HT1080 (cell line): ENCODE measurements at regions not wholly inside any gene's neighbourhood (a gene's known extent, or its start where the extent isn't known, plus 50 kb on each side); places are given as distances from the start of the nearest gene placed in this dataset.

Source experiments
- DNase-seq: peaks from one replicate; pipeline ENCODE4 v3.0.0-alpha.2; 2015; ENCODE audit warnings: low read depth

DNA sequence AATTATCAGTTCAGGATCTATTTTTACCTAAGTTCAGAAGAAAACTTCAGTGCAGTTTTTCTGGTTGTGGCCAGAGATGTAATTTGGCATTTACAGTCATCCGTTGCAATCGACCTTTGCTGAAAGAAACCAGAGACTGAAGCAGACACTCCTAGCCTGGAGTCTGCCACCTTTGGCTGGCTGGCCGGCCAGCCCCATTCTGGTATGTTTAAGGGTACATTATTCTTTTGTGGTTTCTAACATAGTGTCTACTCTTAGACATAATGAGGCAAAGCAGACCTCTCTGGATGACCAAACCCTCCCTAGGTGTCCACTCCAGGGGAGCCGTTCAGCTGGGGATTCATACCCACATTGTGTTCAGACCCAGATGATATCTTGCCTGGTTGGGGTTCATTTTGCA is 275.9 kb upstream of the TPM1 start:
- no peak for DNase-seq

DNA sequence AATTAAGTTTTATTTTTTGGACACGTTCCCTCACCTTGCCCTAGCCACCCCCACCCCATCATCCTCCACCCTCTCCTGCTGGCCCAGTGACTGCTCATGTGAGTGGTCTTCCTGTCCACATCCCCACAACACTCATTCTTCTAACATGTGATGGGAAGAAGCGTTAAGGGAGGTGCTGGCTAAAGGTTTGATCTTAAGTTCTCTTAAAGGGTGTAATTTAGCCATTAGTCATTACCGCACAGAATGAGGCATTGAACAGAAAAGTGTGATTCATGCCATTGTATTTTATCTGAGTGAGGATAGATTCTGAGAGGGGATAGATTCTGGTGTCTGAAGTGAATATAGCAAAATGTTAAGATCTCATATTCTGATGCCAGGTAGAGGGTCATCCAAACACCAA is 272.9 kb upstream of the TPM1 start:
- peak; percentile 98 for DNase-seq

- no peak for DNase-seq
Measured at GRCh38 chr15:62770111-62770660, 272.4 kb upstream of the TPM1 start.

- peak; percentile 99 for DNase-seq
Measured at GRCh38 chr15:62770752-62771151, 271.8 kb upstream of the TPM1 start.

GRCh38 chr15:62771234-62771633 is 271.3 kb upstream of the TPM1 start:
- DNase-seq = no peak

GRCh38 chr15:62773369-62774165 is 269.0 kb upstream of the TPM1 start:
- no peak for DNase-seq

DNA sequence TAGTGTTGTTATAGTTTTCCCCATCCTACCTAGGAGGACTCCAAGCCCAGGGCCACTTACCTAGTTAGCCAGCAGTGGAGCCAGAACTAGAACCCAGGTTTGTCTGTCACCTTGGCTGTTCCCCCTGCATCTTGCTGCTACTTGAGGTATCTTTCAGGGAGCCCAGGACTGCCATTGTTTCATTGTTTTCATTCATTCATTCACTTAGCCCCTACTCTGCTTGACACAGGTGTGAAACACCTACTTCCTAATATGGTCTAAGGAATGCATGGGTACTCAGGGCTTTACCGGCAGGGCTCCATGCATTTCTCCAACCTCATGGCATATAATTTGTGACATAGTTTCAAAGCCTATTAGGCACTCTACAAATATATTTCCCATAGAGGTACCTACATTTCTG is 266.6 kb upstream of the TPM1 start:
- no peak for DNase-seq

DNA sequence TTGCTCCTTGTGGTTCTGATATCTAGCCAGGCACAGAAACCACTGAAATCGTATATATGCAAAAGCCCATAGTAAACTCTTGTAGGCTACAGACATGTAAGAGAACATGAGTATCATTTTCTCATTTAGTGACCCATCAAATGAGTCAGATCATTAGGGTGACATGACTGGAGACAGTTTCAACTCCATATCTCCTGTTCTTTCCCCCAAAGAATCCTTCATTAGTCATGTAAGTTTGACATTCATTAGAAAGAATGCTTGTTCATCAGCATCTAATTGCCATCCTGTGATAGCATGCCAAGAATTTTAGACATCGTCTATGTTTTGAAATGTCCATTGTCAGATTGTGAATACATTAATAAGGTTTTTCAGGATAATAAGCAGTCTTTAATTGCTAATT is 264.9 kb upstream of the TPM1 start:
- DNase-seq = no peak

DNA sequence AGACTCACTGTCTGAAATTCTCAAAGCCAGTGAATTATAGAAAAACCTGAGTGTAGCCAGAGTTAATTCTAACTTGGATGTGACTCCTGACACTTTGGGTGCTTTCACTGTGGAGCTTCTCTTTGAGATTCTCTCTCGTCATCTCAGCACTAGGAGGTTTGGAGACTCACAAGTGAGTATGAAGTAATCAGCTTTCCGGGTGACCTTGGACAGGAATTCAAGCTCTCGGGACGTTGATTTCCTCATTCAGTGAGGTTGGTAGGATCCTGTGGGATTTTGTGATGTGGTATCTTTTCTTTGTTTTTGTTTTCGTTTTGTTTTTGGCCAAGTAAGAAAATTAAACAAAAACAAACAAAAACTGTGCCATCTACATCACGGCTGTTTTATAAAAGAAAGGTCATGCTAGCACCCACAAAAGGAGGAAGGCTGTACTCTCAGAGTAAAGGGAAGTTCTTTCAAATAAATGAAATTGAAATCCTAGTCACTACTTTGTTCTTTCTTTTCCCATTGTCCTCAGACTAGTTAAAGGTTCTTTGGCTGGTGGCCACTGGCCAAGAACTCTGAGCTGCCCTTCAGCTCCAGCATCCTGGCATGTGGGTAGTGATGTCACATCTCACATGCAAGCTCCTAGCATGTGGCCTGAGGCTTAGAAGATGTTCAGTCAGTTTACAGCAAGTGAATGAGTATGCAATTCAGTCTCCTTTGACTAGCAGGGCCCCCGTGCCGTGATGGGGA is 263.3 kb upstream of the TPM1 start:
- DNase-seq = peak; percentile 55

- no peak for DNase-seq
Measured at GRCh38 chr15:62779899-62780298, 262.6 kb upstream of the TPM1 start.

GRCh38 chr15:62781081-62781497 is 261.5 kb upstream of the TPM1 start:
- no peak for DNase-seq

GRCh38 chr15:62782071-62782841 is 260.3 kb upstream of the TPM1 start:
- peak; percentile 75 for DNase-seq

GRCh38 chr15:62782896-62783295 is 259.7 kb upstream of the TPM1 start:
- no peak for DNase-seq

GRCh38 chr15:62783303-62783957 is 259.1 kb upstream of the TPM1 start:
- DNase-seq = peak; percentile 70

- DNase-seq = no peak
Measured at GRCh38 chr15:62785881-62786828, 256.4 kb upstream of the TPM1 start.

- no peak for DNase-seq
Measured at GRCh38 chr15:62787401-62787800, 255.1 kb upstream of the TPM1 start.

DNA sequence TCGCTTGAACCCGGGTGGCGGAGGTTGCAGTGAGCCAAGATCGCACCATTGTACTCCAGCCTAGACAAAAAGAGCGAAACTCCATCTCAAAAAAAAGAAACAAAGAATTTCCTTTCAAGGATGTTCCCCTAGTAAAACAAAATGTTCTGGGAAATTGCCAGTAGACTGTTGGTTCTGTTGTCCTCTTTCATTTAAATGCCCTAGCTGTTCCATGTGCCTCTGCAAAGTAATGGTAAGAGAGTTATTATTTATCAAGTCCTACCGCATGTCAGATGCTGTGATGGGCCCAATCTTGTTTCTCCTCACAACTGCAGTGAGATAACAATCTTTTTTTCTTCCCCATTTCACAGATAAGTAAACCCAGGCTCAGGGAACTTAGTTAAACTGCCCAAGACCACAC is 254.3 kb upstream of the TPM1 start:
- no peak for DNase-seq

GRCh38 chr15:62790546-62790945 is 252.0 kb upstream of the TPM1 start:
- DNase-seq = no peak

- no peak for DNase-seq
Measured at GRCh38 chr15:62791694-62792093, 250.9 kb upstream of the TPM1 start.
